ENCODE measurements at regions not wholly inside any gene's neighbourhood (a gene's known extent, or its start where the extent isn't known, plus 50 kb on each side); places are given as distances from the start of the nearest gene placed in this dataset.

DNA sequence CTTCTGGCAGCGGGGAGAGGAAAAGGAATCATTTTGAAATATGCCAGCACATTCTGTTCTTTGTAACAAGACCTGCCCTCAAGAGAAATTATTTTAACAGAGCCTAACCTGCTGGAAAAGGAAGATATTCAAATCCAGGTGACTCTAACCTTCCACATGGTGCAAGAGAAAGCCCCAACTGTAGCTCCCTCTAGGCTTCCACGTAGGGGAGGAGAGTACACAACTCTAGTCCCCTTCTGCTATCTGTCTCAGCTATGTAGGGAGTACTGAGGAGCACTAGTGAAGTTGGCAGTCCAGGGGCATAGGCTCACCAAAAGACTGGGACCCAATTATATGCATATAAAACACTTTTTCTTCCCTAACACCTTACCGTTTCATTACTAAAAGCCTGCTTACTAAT is 82.2 kb upstream of the SIX3 start:
- Histone ChIP-seq H3K4me1 (ENCODE audit: insufficient read depth, low read length, poor library complexity, severe bottlenecking) (no peaks in the 10 kb centered on the region), H3K9me2 (replicated peaks; ENCODE audit: low read depth, low read length) (no peaks in the 10 kb centered on the region), H2AFZ (ENCODE audit: low read length) (no peak overlapping the region), H3K79me2 (ENCODE audit: insufficient read depth, low read length) (no peaks in the 10 kb centered on the region), H3K27me3 (ENCODE audit: insufficient read depth, low read length, poor library complexity, severe bottlenecking) (no peaks in the 10 kb centered on the region), H3K4me2 (ENCODE audit: low read depth, low read length, poor library complexity, severe bottlenecking) (no peak overlapping the region), H3K36me3 (ENCODE audit: insufficient read depth, low read length) (no peaks in the 10 kb centered on the region), H4K20me1 (ENCODE audit: insufficient read depth, low read length, poor library complexity, severe bottlenecking) (no peaks in the 10 kb centered on the region), H3F3A (ENCODE audit: low read depth) (no peaks in the 10 kb centered on the region), H3K9me3 (ENCODE audit: insufficient read depth, low read depth, low read length) (0 out of 2 replicates have a peak, but pooled peaks cover 3% of the 10 kb centered on the region), H3K9ac (ENCODE audit: low read depth, low read length, poor library complexity, severe bottlenecking) (no peak overlapping the region), H3K4me3 (ENCODE audit: low read length, poor library complexity, severe bottlenecking) (no peak overlapping the region)
- no peak for TF ChIP-seq EZH2phosphoT487 (IDR thresholded peaks at IDR 0.05; ENCODE audit: borderline replicate concordance)
- no peak for TF ChIP-seq CTCF (conservative IDR thresholded peaks at IDR 0.05; ENCODE audit: low read length)

DNA sequence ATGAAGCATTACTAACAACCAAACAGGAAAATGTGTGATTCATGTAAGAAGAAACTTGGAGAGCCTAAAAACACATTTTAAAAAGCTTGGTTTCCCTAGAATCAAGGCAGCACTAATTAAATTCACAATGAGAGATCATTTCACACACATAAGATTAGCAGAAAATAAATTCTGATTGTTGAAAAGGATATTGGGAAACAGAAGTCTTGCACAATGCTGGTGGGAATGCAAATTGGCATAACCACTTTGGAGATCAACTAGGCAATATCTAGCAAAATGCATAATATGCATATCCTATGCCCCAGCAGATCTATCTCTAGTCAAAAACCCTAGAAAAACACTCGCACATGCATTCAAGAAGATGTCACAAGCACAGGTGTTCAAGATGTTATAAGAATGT is 75.3 kb upstream of the SIX3 start:
- Histone ChIP-seq H3K9me2 (replicated peaks; ENCODE audit: low read depth, low read length) (no peaks in the 10 kb centered on the region), H3K4me3 (ENCODE audit: low read length, poor library complexity, severe bottlenecking) (no peak overlapping the region), H3K27me3 (ENCODE audit: insufficient read depth, low read length, poor library complexity, severe bottlenecking) (no peaks in the 10 kb centered on the region), H3K9ac (ENCODE audit: low read depth, low read length, poor library complexity, severe bottlenecking) (no peak overlapping the region), H3K36me3 (ENCODE audit: insufficient read depth, low read length) (no peaks in the 10 kb centered on the region), H2AFZ (ENCODE audit: low read length) (no peak overlapping the region), H4K20me1 (ENCODE audit: insufficient read depth, low read length, poor library complexity, severe bottlenecking) (no peaks in the 10 kb centered on the region), H3K79me2 (ENCODE audit: insufficient read depth, low read length) (no peaks in the 10 kb centered on the region), H3F3A (ENCODE audit: low read depth) (no peaks in the 10 kb centered on the region), H3K4me2 (ENCODE audit: low read depth, low read length, poor library complexity, severe bottlenecking) (no peak overlapping the region), H3K4me1 (ENCODE audit: insufficient read depth, low read length, poor library complexity, severe bottlenecking) (no peaks in the 10 kb centered on the region), H3K9me3 (ENCODE audit: insufficient read depth, low read depth, low read length) (no peaks in the 10 kb centered on the region)
- TF ChIP-seq CTCF (conservative IDR thresholded peaks at IDR 0.05; ENCODE audit: low read length) = no peak
- TF ChIP-seq EZH2phosphoT487 (IDR thresholded peaks at IDR 0.05; ENCODE audit: borderline replicate concordance) = no peak

DNA sequence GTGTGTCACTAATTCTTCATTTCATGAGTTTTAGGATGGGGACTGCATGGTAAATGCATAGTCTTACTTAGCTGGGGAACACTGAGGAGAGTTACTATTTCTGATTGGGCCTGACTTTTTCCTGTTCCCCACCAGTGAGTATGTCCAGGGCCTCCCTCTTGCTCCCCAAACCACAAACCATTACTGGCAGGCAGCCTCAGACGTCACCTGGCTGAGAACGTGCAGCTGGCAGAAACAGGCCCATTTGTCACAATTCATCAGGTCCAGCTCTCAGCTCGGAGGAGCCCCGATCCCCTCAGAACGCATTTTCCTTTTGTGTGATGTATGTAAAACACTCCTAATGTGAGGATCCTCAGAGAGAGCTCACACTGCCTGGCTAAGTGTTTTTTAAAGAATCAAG is 71.7 kb upstream of the SIX3 start:
- Histone ChIP-seq H3K36me3 (ENCODE audit: insufficient read depth, low read length) (no peaks in the 10 kb centered on the region), H3K9me3 (ENCODE audit: insufficient read depth, low read depth, low read length) (no peaks in the 10 kb centered on the region), H3K4me2 (ENCODE audit: low read depth, low read length, poor library complexity, severe bottlenecking) (no peak overlapping the region), H3F3A (ENCODE audit: low read depth) (no peaks in the 10 kb centered on the region), H2AFZ (ENCODE audit: low read length) (no peak overlapping the region), H3K9me2 (replicated peaks; ENCODE audit: low read depth, low read length) (no peaks in the 10 kb centered on the region), H3K79me2 (ENCODE audit: insufficient read depth, low read length) (no peaks in the 10 kb centered on the region), H3K4me3 (ENCODE audit: low read length, poor library complexity, severe bottlenecking) (no peak overlapping the region), H3K27me3 (ENCODE audit: insufficient read depth, low read length, poor library complexity, severe bottlenecking) (no peaks in the 10 kb centered on the region), H3K4me1 (ENCODE audit: insufficient read depth, low read length, poor library complexity, severe bottlenecking) (no peaks in the 10 kb centered on the region), H3K9ac (ENCODE audit: low read depth, low read length, poor library complexity, severe bottlenecking) (no peak overlapping the region), H4K20me1 (ENCODE audit: insufficient read depth, low read length, poor library complexity, severe bottlenecking) (no peaks in the 10 kb centered on the region)
- TF ChIP-seq CTCF (conservative IDR thresholded peaks at IDR 0.05; ENCODE audit: low read length) = no peak
- no peak for TF ChIP-seq EZH2phosphoT487 (IDR thresholded peaks at IDR 0.05; ENCODE audit: borderline replicate concordance)

Data from Loucy (cell line).